Mesendoderm (in vitro differentiated cells): ENCODE measurements at regions not wholly inside any gene's neighbourhood (a gene's known extent, or its start where the extent isn't known, plus 50 kb on each side); places are given as distances from the start of the nearest gene placed in this dataset.
A peak's percentile ranks its signal among the peaks of the same experiment; 100 is the strongest.

Experiments
- DNase-seq: peaks from one replicate; pipeline ENCODE4 v3.0.0; 2013
- H2AK5ac ChIP-seq: 2 replicates; pipeline ENCODE4 v1.6.1; 2013; ENCODE audit warnings: low read length, inconsistent platforms
- H2BK120ac ChIP-seq: 2 replicates; pipeline ENCODE4 v1.6.1; 2013; ENCODE audit warnings: low read depth, mild to moderate bottlenecking, low read length, moderate library complexity, mixed read lengths
- H2BK15ac ChIP-seq: replicated peaks from 2 replicates; pipeline ENCODE4 v1.6.1; 2013; ENCODE audit warnings: low read depth, mild to moderate bottlenecking, moderate library complexity
- H2BK5ac ChIP-seq: 2 replicates; pipeline ENCODE4 v1.6.1; 2013; ENCODE audit warnings: low read length, inconsistent platforms
- H3K18ac ChIP-seq: 2 replicates; pipeline ENCODE4 v1.6.1; 2013; ENCODE audit warnings: mild to moderate bottlenecking, low read length, mixed read lengths
- H3K23ac ChIP-seq: one replicate; pipeline ENCODE4 v1.6.1; 2013; ENCODE audit warnings: low read length
- H3K27ac ChIP-seq: 2 replicates; pipeline ENCODE4 v1.5.1; 2013; ENCODE audit warnings: low read depth, mild to moderate bottlenecking, inconsistent platforms, low read length, moderate library complexity
- H3K27me3 ChIP-seq: 2 replicates; pipeline ENCODE4 v1.6.1; 2013; ENCODE audit warnings: low read length, control low read depth, mild to moderate bottlenecking, inconsistent platforms; ENCODE audit not compliant: insufficient read depth, poor library complexity
- H3K36me3 ChIP-seq: 2 replicates; pipeline ENCODE4 v1.6.1; 2013; ENCODE audit warnings: low read length, inconsistent platforms; ENCODE audit not compliant: control insufficient read depth, insufficient read depth
- H3K4ac ChIP-seq: one replicate; pipeline ENCODE4 v1.6.1; 2013; ENCODE audit warnings: low read depth, mild to moderate bottlenecking, low read length, moderate library complexity
- H3K4me1 ChIP-seq: 2 replicates; pipeline ENCODE4 v1.6.1; 2013; ENCODE audit warnings: low read depth, low read length, inconsistent platforms; ENCODE audit not compliant: control insufficient read depth
- H3K4me2 ChIP-seq: 2 replicates; pipeline ENCODE4 v1.6.1; 2013; ENCODE audit warnings: low read length
- H3K4me3 ChIP-seq: 2 replicates; pipeline ENCODE4 v1.5.1; 2013; ENCODE audit warnings: mild to moderate bottlenecking, low read length
- H3K56ac ChIP-seq: one replicate; pipeline ENCODE4 v1.6.1; 2013; ENCODE audit warnings: low read length
- H3K79me1 ChIP-seq: 2 replicates; pipeline ENCODE4 v1.6.1; 2013; ENCODE audit warnings: low read length, inconsistent platforms
- H3K79me2 ChIP-seq: 2 replicates; pipeline ENCODE4 v1.6.1; 2013; ENCODE audit warnings: mild to moderate bottlenecking, low read length; ENCODE audit not compliant: control insufficient read depth, insufficient read depth
- H3K9ac ChIP-seq: 2 replicates; pipeline ENCODE4 v1.6.1; 2013; ENCODE audit warnings: low read length, inconsistent platforms
- H4K5ac ChIP-seq: one replicate; pipeline ENCODE4 v1.6.1; 2013; ENCODE audit warnings: low read length
- H4K8ac ChIP-seq: one replicate; pipeline ENCODE4 v1.6.1; 2013; ENCODE audit warnings: low read depth, mild to moderate bottlenecking, control low read depth, low read length, moderate library complexity
- WGBS: extraction: QIAGEN DNeasy Blood & Tissue Kit; methylation state at CpG from one replicate; pipeline ENCODE4 v1.1.7; 2013; ENCODE audit warnings: low lambda C conversion rate, missing lambda C conversion rate; ENCODE audit not compliant: insufficient coverage; ENCODE audit errors: extremely low coverage; 5-methylcytosine and 5-hydroxymethylcytosine counted together

DNA sequence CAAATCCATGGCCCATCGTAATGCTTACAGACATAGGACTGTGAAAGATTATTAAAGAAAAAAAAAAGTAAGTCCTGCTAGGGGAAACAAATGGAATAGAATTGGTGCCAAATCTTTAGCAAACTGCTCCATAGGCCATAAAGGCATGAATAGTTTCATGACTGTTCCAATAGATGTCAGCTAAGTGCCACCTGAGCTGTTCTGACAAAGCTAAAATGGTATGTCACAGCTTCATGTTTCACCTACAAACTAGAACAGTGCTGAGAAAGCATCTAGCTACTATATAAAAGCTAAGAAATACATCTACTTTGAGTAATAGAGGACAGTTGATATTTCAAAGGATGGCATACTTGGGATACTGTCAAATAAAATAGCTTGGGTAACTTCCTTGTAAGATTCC, 771.6 kb upstream of the CA10 start:
- H3K23ac ChIP-seq = no peak overlapping the region
- no peak overlapping the region for H3K56ac ChIP-seq
- H3K9ac ChIP-seq = no peak overlapping the region
- H2BK15ac ChIP-seq = no peak overlapping the region
- WGBS = no CpG with 5 or more reads among the region's 1 CpG
- DNase-seq = no peak
- no peaks in the 10 kb centered on the region for H3K79me2 ChIP-seq
- H3K4me2 ChIP-seq = no peak overlapping the region
- H2BK120ac ChIP-seq = no peak overlapping the region
- no peak overlapping the region for H3K27ac ChIP-seq
- no peaks in the 10 kb centered on the region for H3K27me3 ChIP-seq
- no peak overlapping the region for H4K5ac ChIP-seq
- H3K79me1 ChIP-seq = no peaks in the 10 kb centered on the region
- no peak overlapping the region for H2BK5ac ChIP-seq
- no peak overlapping the region for H2AK5ac ChIP-seq
- H4K8ac ChIP-seq = no peak overlapping the region
- no peaks in the 10 kb centered on the region for H3K4me1 ChIP-seq
- no peak overlapping the region for H3K4ac ChIP-seq
- H3K18ac ChIP-seq = no peak overlapping the region
- H3K36me3 ChIP-seq = no peaks in the 10 kb centered on the region
- H3K4me3 ChIP-seq = no peak overlapping the region

DNA sequence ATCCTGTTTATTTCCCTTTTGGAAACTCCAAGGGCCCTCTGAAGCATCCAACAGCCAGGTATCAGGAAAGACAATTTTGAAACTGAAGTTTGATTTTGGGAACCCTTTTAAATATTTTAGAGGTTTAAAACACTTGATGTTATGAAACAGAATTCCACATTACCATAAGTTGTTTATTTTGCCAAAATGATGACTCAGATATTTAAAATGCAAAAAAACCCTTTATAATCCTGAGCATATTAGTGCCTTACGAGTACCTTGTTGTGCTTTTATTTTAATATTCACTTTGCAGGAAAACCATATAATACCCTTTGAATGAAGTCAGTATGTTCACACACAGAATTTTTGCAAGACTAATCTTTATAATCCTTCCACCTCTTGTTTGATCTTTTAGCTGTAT, 765.1 kb upstream of the CA10 start:
- H2BK15ac ChIP-seq = no peak overlapping the region
- no peak overlapping the region for H3K27ac ChIP-seq
- no peak overlapping the region for H3K56ac ChIP-seq
- no peaks in the 10 kb centered on the region for H3K27me3 ChIP-seq
- DNase-seq = no peak
- H2BK120ac ChIP-seq = no peak overlapping the region
- H2BK5ac ChIP-seq = no peak overlapping the region
- H3K4me1 ChIP-seq = no peaks in the 10 kb centered on the region
- H3K18ac ChIP-seq = no peak overlapping the region
- H3K36me3 ChIP-seq = no peaks in the 10 kb centered on the region
- no peaks in the 10 kb centered on the region for H3K79me1 ChIP-seq
- no peak overlapping the region for H3K4ac ChIP-seq
- no peak overlapping the region for H4K8ac ChIP-seq
- H3K23ac ChIP-seq = no peak overlapping the region
- H4K5ac ChIP-seq = no peak overlapping the region
- H3K4me2 ChIP-seq = no peak overlapping the region
- H3K9ac ChIP-seq = no peak overlapping the region
- no CpG with 5 or more reads among the region's 1 CpG for WGBS
- no peaks in the 10 kb centered on the region for H3K79me2 ChIP-seq
- H2AK5ac ChIP-seq = no peak overlapping the region
- no peak overlapping the region for H3K4me3 ChIP-seq

DNA sequence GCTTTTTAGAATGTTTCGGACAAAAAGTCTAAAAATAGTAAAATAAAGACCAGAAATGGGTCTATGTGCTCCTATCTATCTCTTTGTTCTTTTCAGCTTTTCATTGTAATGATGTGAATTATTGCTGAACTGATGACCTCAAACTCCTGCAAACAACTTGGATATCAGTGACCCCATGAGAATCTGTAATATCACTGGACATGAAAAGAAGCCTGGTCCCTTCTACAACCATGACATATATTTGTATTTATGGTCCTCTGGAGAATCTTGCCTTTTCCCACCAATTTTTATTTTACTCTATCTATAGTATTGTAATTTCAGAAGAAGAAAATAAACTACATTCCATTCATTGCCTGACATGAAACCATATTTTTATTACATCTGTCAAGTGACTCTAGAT, 740.7 kb upstream of the CA10 start:
- no peak overlapping the region for H4K5ac ChIP-seq

DNA sequence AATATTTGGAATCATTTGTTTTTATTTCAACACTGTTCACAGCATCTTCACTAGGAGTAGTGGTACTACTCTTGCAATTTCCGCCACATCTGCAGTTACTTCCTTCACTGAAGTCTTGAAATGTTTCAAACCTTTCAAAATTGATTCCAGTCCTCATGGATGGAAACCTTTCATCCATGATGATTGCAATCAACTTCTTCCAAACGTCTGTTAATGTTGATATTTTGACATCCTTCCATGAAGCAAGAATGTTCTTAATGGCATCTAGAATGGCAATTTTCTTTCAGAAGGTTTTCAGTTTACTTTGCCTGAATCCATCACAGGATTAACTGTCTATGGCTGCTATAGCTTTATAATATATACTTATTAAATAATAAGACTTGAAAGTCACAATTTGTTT, 736.8 kb upstream of the CA10 start:
- Histone ChIP-seq H3K23ac (no peak overlapping the region), H3K27ac (no peak overlapping the region), H3K4ac (no peak overlapping the region), H3K4me2 (no peak overlapping the region), H3K79me1 (no peaks in the 10 kb centered on the region), H3K9ac (no peak overlapping the region), H2BK120ac (no peak overlapping the region), H2BK5ac (no peak overlapping the region), H3K4me3 (no peak overlapping the region), H3K36me3 (no peaks in the 10 kb centered on the region), H4K8ac (no peak overlapping the region), H4K5ac (no peak overlapping the region), H2AK5ac (no peak overlapping the region), H2BK15ac (no peak overlapping the region), H3K4me1 (no peaks in the 10 kb centered on the region), H3K79me2 (no peaks in the 10 kb centered on the region), H3K56ac (no peak overlapping the region), H3K27me3 (no peaks in the 10 kb centered on the region), H3K18ac (no peak overlapping the region)
- no peak for DNase-seq
- no CpG with 5 or more reads among the region's 2 CpGs for WGBS

More for the DNA sequence above, 740.7 kb upstream of the CA10 start:
- Histone ChIP-seq H3K4me1 (no peaks in the 10 kb centered on the region), H3K27ac (no peak overlapping the region), H2BK120ac (no peak overlapping the region), H3K18ac (no peak overlapping the region), H2AK5ac (no peak overlapping the region), H3K4ac (no peak overlapping the region), H2BK15ac (no peak overlapping the region), H3K9ac (no peak overlapping the region), H3K4me2 (no peak overlapping the region), H3K4me3 (no peak overlapping the region), H3K56ac (no peak overlapping the region), H3K27me3 (no peaks in the 10 kb centered on the region), H3K23ac (no peak overlapping the region), H2BK5ac (no peak overlapping the region), H3K79me1 (no peaks in the 10 kb centered on the region), H3K36me3 (no peaks in the 10 kb centered on the region), H4K8ac (no peak overlapping the region), H3K79me2 (no peaks in the 10 kb centered on the region)
- no peak for DNase-seq
- WGBS = no CpG with 5 or more reads among the region's 1 CpG

DNA sequence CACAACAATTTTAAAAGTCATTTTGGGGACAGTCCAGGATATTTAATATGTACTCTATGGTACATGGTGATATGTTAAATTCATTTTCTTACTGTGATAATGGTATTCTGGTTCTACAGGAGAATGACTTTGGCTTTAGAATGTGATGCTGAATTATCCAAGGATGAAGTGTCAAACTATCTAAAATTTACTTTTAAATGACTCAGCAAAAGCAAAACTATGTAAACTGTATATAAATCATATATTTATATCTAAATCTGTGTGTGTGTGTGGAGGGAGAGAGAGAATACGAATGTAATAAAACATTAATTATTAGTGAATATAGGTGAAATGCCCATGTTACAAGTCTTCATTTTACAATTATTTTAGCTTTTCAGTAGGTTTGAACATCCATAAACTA, 733.8 kb upstream of the CA10 start:
- no peaks in the 10 kb centered on the region for H3K79me1 ChIP-seq
- H2AK5ac ChIP-seq = no peak overlapping the region
- no peak overlapping the region for H2BK15ac ChIP-seq
- H3K18ac ChIP-seq = no peak overlapping the region
- no peak overlapping the region for H3K4me3 ChIP-seq
- H2BK5ac ChIP-seq = no peak overlapping the region
- no peak overlapping the region for H2BK120ac ChIP-seq
- H3K9ac ChIP-seq = no peak overlapping the region
- no peak overlapping the region for H4K5ac ChIP-seq
- H3K27me3 ChIP-seq = no peaks in the 10 kb centered on the region
- no peak overlapping the region for H3K56ac ChIP-seq
- H3K4ac ChIP-seq = no peak overlapping the region
- no peak for DNase-seq
- no peaks in the 10 kb centered on the region for H3K79me2 ChIP-seq
- no peak overlapping the region for H3K23ac ChIP-seq
- no peaks in the 10 kb centered on the region for H3K36me3 ChIP-seq
- H3K4me1 ChIP-seq = no peaks in the 10 kb centered on the region
- no CpG with 5 or more reads among the region's 1 CpG for WGBS
- H3K4me2 ChIP-seq = no peak overlapping the region
- no peak overlapping the region for H4K8ac ChIP-seq
- no peak overlapping the region for H3K27ac ChIP-seq

DNA sequence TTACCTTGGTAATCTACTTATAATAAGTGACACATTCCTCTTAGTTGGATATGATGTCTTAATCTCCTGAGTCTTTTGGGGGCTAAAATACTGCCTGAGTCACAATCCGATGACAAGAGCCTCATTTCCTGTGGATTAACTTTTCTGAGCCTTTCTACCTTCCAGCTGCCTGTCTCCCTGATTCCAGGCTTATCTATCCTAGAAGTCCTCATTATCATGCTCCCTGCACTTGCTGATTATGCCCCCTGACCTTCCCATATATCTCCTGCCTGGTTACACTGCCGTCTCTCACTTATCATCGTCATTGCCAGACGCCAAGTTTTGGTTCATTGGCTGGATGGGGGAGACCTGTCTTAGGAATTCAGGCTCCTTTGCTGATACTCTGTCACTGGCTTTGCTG, 727.4 kb upstream of the CA10 start:
- Histone ChIP-seq H3K56ac (no peak overlapping the region), H2BK5ac (no peak overlapping the region), H3K36me3 (no peaks in the 10 kb centered on the region), H3K18ac (no peak overlapping the region), H3K4ac (no peak overlapping the region), H3K4me2 (no peak overlapping the region), H3K9ac (no peak overlapping the region), H2AK5ac (no peak overlapping the region), H3K79me2 (no peaks in the 10 kb centered on the region), H3K79me1 (no peaks in the 10 kb centered on the region), H2BK15ac (no peak overlapping the region), H3K4me3 (no peak overlapping the region), H3K27ac (peak overlapping the region; percentile 23), H2BK120ac (no peak overlapping the region), H3K27me3 (no peaks in the 10 kb centered on the region), H4K5ac (no peak overlapping the region), H3K23ac (no peak overlapping the region), H3K4me1 (peaks cover 2% of the 10 kb centered on the region), H4K8ac (no peak overlapping the region)
- no CpG with 5 or more reads among the region's 4 CpGs for WGBS
- DNase-seq = peak; percentile 96
